Effector memory CD8-positive, alpha-beta T cell (primary cell): ENCODE measurements at regions not wholly inside any gene's neighbourhood (a gene's known extent, or its start where the extent isn't known, plus 50 kb on each side); places are given as distances from the start of the nearest gene placed in this dataset.

Experiments
- ATAC-seq: fragments of 150-1000 bp; cut with Tn5 transposase; replicated peaks from 2 replicates; pipeline ENCODE4 v1.10.0; 2021; ENCODE audit warnings: mild to moderate bottlenecking, moderate library complexity
- DNase-seq, 3 experiments: peaks; one replicate each; pipeline ENCODE4 v3.0.0; 2021
- H3K27ac Mint-ChIP-seq, 2 donors: one replicate each; pipeline ENCODE4 v1.8.0; 2022; ENCODE audit warnings: mild to moderate bottlenecking in 2 of 2, mixed read lengths in 2 of 2, moderate library complexity in 2 of 2
- H3K27me3 Mint-ChIP-seq, 2 donors: one replicate each; pipeline ENCODE4 v1.8.0; 2022; ENCODE audit warnings: mixed read lengths in 2 of 2
- H3K36me3 Mint-ChIP-seq: one replicate; pipeline ENCODE4 v1.8.0; 2022; ENCODE audit warnings: mild to moderate bottlenecking, moderate library complexity, mixed read lengths; ENCODE audit not compliant: insufficient read depth
- H3K4me1 Mint-ChIP-seq, 2 donors: one replicate each; pipeline ENCODE4 v1.8.0; 2022; ENCODE audit warnings: low read depth in 2 of 2, mixed read lengths in 2 of 2
- H3K4me3 Mint-ChIP-seq, 2 donors: one replicate each; pipeline ENCODE4 v1.8.0; 2022; ENCODE audit warnings: mild to moderate bottlenecking in 2 of 2, mixed read lengths in 2 of 2, moderate library complexity in 2 of 2
- H3K9me3 Mint-ChIP-seq, 2 donors: one replicate each; pipeline ENCODE4 v1.8.0; 2022; ENCODE audit warnings: mixed read lengths in 2 of 2

GRCh38 chr6:40799296-40800140 lies 212.4 kb upstream of the LRFN2 start:
- no peaks in the 10 kb centered on the region for H3K9me3 Mint-ChIP-seq
- DNase-seq, result no peak
- ATAC-seq, result no peak
- H3K36me3 Mint-ChIP-seq, result no peaks in the 10 kb centered on the region
- no peak overlapping the region for H3K4me3 Mint-ChIP-seq
- H3K4me1 Mint-ChIP-seq, result peaks cover 5 to 7% of the 10 kb centered on the region in 2 donors
- H3K27me3 Mint-ChIP-seq, result peaks cover 7 to 33% of the 10 kb centered on the region in 2 donors
- peak overlapping the region in 1 of 2 donors; percentile 8 for H3K27ac Mint-ChIP-seq

- ATAC-seq (no peak), DNase-seq (no peak)
- H3K9me3 Mint-ChIP-seq, result no peaks in the 10 kb centered on the region
- peaks cover 5 to 7% of the 10 kb centered on the region in 2 donors for H3K4me1 Mint-ChIP-seq
- H3K4me3 Mint-ChIP-seq, result no peak overlapping the region
- no peaks in the 10 kb centered on the region for H3K36me3 Mint-ChIP-seq
- no peak overlapping the region for H3K27ac Mint-ChIP-seq
- H3K27me3 Mint-ChIP-seq, result peaks cover 7 to 33% of the 10 kb centered on the region in 2 donors
Measured at GRCh38 chr6:40798069-40798770, 211.1 kb upstream of the LRFN2 start.

- ATAC-seq (no peak), DNase-seq (no peak)
- peaks cover 7 to 33% of the 10 kb centered on the region in 2 donors for H3K27me3 Mint-ChIP-seq
- no peaks in the 10 kb centered on the region for H3K36me3 Mint-ChIP-seq
- H3K9me3 Mint-ChIP-seq, result no peaks in the 10 kb centered on the region
- no peak overlapping the region for H3K27ac Mint-ChIP-seq
- no peak overlapping the region for H3K4me3 Mint-ChIP-seq
- H3K4me1 Mint-ChIP-seq, result peaks cover 3 to 5% of the 10 kb centered on the region in 2 donors
Measured at GRCh38 chr6:40796260-40797221, 209.4 kb upstream of the LRFN2 start.

GRCh38 chr6:40794586-40794985 lies 207.4 kb upstream of the LRFN2 start:
- DNase-seq (no peak), ATAC-seq (no peak)
- no peak overlapping the region for H3K4me3 Mint-ChIP-seq
- H3K9me3 Mint-ChIP-seq, result no peaks in the 10 kb centered on the region
- no peak overlapping the region for H3K27ac Mint-ChIP-seq
- H3K36me3 Mint-ChIP-seq, result no peaks in the 10 kb centered on the region
- H3K27me3 Mint-ChIP-seq, result peaks cover 7 to 29% of the 10 kb centered on the region in 2 donors
- peaks cover 14 to 19% of the 10 kb centered on the region in 2 donors for H3K4me1 Mint-ChIP-seq

- Mint-ChIP-seq H3K9me3 (no peaks in the 10 kb centered on the region), H3K27me3 (peaks cover 0 to 6% of the 10 kb centered on the region in 2 donors), H3K27ac (peak overlapping the region in 1 of 2 donors; percentile 84), H3K36me3 (peaks cover 6% of the 10 kb centered on the region), H3K4me1 (peaks cover 25 to 33% of the 10 kb centered on the region in 2 donors), H3K4me3 (no peak overlapping the region)
- no peak for ATAC-seq
- DNase-seq, result no peak
Measured at GRCh38 chr6:40792183-40792582, 205.0 kb upstream of the LRFN2 start.

GRCh38 chr6:40791004-40791403 lies 203.8 kb upstream of the LRFN2 start:
- no peak overlapping the region for H3K4me3 Mint-ChIP-seq
- ATAC-seq, result no peak
- DNase-seq, result no peak
- peaks cover 25 to 33% of the 10 kb centered on the region in 2 donors for H3K4me1 Mint-ChIP-seq
- no peaks in the 10 kb centered on the region for H3K27me3 Mint-ChIP-seq
- peaks cover 6% of the 10 kb centered on the region for H3K36me3 Mint-ChIP-seq
- no peaks in the 10 kb centered on the region for H3K9me3 Mint-ChIP-seq
- H3K27ac Mint-ChIP-seq, result peak overlapping the region; percentile 74 to 84

GRCh38 chr6:40788661-40789655 lies 201.8 kb upstream of the LRFN2 start:
- Mint-ChIP-seq H3K4me1 (peaks cover 25 to 33% of the 10 kb centered on the region in 2 donors), H3K36me3 (peaks cover 6% of the 10 kb centered on the region), H3K27ac (peak overlapping the region; percentile 74 to 98), H3K9me3 (no peaks in the 10 kb centered on the region), H3K4me3 (peak overlapping the region; percentile 44 to 69), H3K27me3 (peaks cover 7 to 9% of the 10 kb centered on the region in 2 donors)
- DNase-seq (peak; percentile 28 to 51 (median 33)), ATAC-seq (peak; percentile 86)

GRCh38 chr6:40782355-40782754 lies 195.2 kb upstream of the LRFN2 start:
- ATAC-seq (no peak), DNase-seq (no peak)
- Mint-ChIP-seq H3K27ac (no peak overlapping the region), H3K27me3 (peaks cover 16 to 21% of the 10 kb centered on the region in 2 donors), H3K4me3 (no peak overlapping the region), H3K9me3 (no peaks in the 10 kb centered on the region), H3K36me3 (no peaks in the 10 kb centered on the region), H3K4me1 (no peaks in the 10 kb centered on the region)

- no peaks in the 10 kb centered on the region for H3K36me3 Mint-ChIP-seq
- H3K27ac Mint-ChIP-seq, result no peak overlapping the region
- peaks cover 16 to 20% of the 10 kb centered on the region in 2 donors for H3K27me3 Mint-ChIP-seq
- H3K4me3 Mint-ChIP-seq, result no peak overlapping the region
- DNase-seq, result no peak
- no peaks in the 10 kb centered on the region for H3K9me3 Mint-ChIP-seq
- ATAC-seq, result no peak
- no peaks in the 10 kb centered on the region for H3K4me1 Mint-ChIP-seq
Measured at GRCh38 chr6:40780637-40781036, 193.5 kb upstream of the LRFN2 start.

GRCh38 chr6:40779409-40779808 lies 192.2 kb upstream of the LRFN2 start:
- Mint-ChIP-seq H3K9me3 (no peaks in the 10 kb centered on the region), H3K27ac (no peak overlapping the region), H3K4me1 (no peaks in the 10 kb centered on the region), H3K36me3 (no peaks in the 10 kb centered on the region), H3K27me3 (peaks cover 19 to 20% of the 10 kb centered on the region in 2 donors), H3K4me3 (no peak overlapping the region)
- DNase-seq, result no peak
- ATAC-seq, result no peak

GRCh38 chr6:40778918-40779317 lies 191.8 kb upstream of the LRFN2 start:
- H3K27ac Mint-ChIP-seq, result no peak overlapping the region
- peaks cover 19 to 20% of the 10 kb centered on the region in 2 donors for H3K27me3 Mint-ChIP-seq
- no peaks in the 10 kb centered on the region for H3K9me3 Mint-ChIP-seq
- H3K4me1 Mint-ChIP-seq, result no peaks in the 10 kb centered on the region
- no peaks in the 10 kb centered on the region for H3K36me3 Mint-ChIP-seq
- DNase-seq (no peak), ATAC-seq (no peak)
- no peak overlapping the region for H3K4me3 Mint-ChIP-seq

GRCh38 chr6:40778196-40778595 lies 191.0 kb upstream of the LRFN2 start:
- DNase-seq (no peak), ATAC-seq (no peak)
- Mint-ChIP-seq H3K9me3 (no peaks in the 10 kb centered on the region), H3K4me3 (no peak overlapping the region), H3K27me3 (peaks cover 16% of the 10 kb centered on the region in 2 donors), H3K36me3 (no peaks in the 10 kb centered on the region), H3K4me1 (no peaks in the 10 kb centered on the region), H3K27ac (no peak overlapping the region)
